Hypothalamus (tissue), 51 donors: ENCODE measurements at regions not wholly inside any gene's neighbourhood (a gene's known extent, or its start where the extent isn't known, plus 50 kb on each side); places are given as distances from the start of the nearest gene placed in this dataset.

ENCODE experiments used
- DNase-seq, 51 donors: peaks; one replicate each; lab custom pipeline; 2025; lab: John Stamatoyannopoulos, UW

- no peak for DNase-seq
Observed at GRCh38 chr2:176747928-176748327, 464.7 kb upstream of the HNRNPA3 start.

GRCh38 chr2:176748662-176749061 lies 463.9 kb upstream of the HNRNPA3 start:
- DNase-seq = no peak

GRCh38 chr2:176751314-176752227 lies 461.0 kb upstream of the HNRNPA3 start:
- DNase-seq = no peak

GRCh38 chr2:176752295-176752694 lies 460.3 kb upstream of the HNRNPA3 start:
- DNase-seq = no peak

- DNase-seq = no peak
Observed at GRCh38 chr2:176753205-176753604, 459.4 kb upstream of the HNRNPA3 start.

GRCh38 chr2:176753752-176754474 lies 458.7 kb upstream of the HNRNPA3 start:
- no peak for DNase-seq

- no peak for DNase-seq
Observed at GRCh38 chr2:176755537-176756135, 457.0 kb upstream of the HNRNPA3 start.

GRCh38 chr2:176758426-176758825 lies 454.2 kb upstream of the HNRNPA3 start:
- DNase-seq = no peak

- no peak for DNase-seq
Observed at GRCh38 chr2:176760439-176760838, 452.2 kb upstream of the HNRNPA3 start.

GRCh38 chr2:176763130-176763529 lies 449.5 kb upstream of the HNRNPA3 start:
- no peak for DNase-seq

- DNase-seq = no peak
Observed at GRCh38 chr2:176763851-176764404, 448.7 kb upstream of the HNRNPA3 start.

- DNase-seq = no peak
Observed at GRCh38 chr2:176764921-176765320, 447.7 kb upstream of the HNRNPA3 start.

- DNase-seq = no peak
Observed at GRCh38 chr2:176766005-176766404, 446.6 kb upstream of the HNRNPA3 start.

- DNase-seq = no peak
Observed at GRCh38 chr2:176768185-176768584, 444.4 kb upstream of the HNRNPA3 start.

- DNase-seq = no peak
Observed at GRCh38 chr2:176769021-176769420, 443.6 kb upstream of the HNRNPA3 start.

GRCh38 chr2:176769499-176770370 lies 442.9 kb upstream of the HNRNPA3 start:
- no peak for DNase-seq

- DNase-seq = no peak
Observed at GRCh38 chr2:176772816-176773215, 439.8 kb upstream of the HNRNPA3 start.

GRCh38 chr2:176774766-176775451 lies 437.7 kb upstream of the HNRNPA3 start:
- no peak for DNase-seq

GRCh38 chr2:176777262-176777661 lies 435.3 kb upstream of the HNRNPA3 start:
- no peak for DNase-seq

GRCh38 chr2:176779917-176780316 lies 432.7 kb upstream of the HNRNPA3 start:
- DNase-seq = no peak
